DMS 273 (cell line): ENCODE measurements at regions not wholly inside any gene's neighbourhood (a gene's known extent, or its start where the extent isn't known, plus 50 kb on each side); places are given as distances from the start of the nearest gene placed in this dataset.

ENCODE experiments used
- DNase-seq: peaks from one replicate; lab custom pipeline; 2025; ENCODE audit not compliant: unreplicated experiment; lab: John Stamatoyannopoulos, UW

- DNase-seq, result no peak
Observed at GRCh38 chr12:60119327-60119726, 523.5 kb downstream of the SLC16A7 start.

- DNase-seq, result no peak
Observed at GRCh38 chr12:60120199-60120598, 524.4 kb downstream of the SLC16A7 start.

- DNase-seq, result no peak
Observed at GRCh38 chr12:60123557-60123956, 527.7 kb downstream of the SLC16A7 start.

- DNase-seq, result no peak
Observed at GRCh38 chr12:60137513-60137912, 541.7 kb downstream of the SLC16A7 start.

DNA sequence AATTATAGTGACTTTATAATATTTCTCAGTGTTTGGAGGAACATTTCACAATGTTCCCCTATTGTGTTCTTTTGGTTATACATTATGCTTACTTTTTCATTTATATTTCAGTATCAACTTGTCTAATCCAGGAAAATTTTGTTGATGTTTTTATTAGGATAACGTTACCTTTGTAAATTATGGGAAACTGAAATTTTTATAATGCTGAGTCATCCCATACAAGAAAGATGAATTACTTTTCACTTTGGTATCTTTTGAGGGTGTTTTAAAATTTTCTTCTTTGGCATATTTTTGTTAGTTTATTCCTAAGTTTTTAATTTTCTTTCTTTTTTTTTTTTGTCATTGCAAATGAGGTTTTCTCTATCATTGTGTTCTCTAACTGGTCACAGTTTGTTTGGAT lies 542.7 kb downstream of the SLC16A7 start:
- DNase-seq, result no peak

DNA sequence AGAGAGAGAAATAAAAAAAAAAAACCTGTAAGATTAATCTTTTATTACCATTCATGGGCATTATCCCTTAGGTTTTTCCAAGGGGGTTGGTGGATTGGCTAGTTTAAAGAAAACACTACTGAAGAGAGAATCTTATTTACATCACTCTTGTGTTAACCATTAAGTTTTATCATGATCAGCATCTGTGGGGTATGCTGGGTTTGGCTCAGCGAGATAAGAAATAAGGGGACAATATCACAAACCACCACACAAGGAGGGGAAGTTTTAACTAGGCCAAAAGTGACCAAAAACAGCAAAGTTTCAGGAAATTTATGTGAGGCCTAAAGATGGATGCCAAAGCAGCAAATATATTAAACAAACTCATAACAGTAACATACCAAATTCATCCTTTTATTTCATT lies 548.6 kb downstream of the SLC16A7 start:
- DNase-seq, result no peak

DNA sequence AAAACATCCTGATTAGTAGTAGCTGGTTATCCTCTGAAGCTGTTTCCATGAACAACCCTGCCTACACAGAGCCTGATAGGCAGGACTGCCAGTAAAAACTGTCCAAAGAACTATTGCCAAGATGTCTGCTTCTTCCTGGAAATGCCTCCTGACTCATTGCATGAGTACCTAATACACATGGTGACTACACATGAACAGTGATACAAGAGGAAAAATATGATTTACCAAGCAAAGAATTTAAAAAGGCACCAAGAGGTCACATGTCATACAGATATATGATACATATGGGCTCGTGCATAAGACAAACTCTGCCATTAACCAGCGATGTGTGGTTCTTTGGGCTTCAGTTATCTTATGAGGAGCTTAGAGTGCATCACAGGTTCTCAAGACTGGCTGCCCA lies 552.3 kb downstream of the SLC16A7 start:
- no peak for DNase-seq

- no peak for DNase-seq
Observed at GRCh38 chr12:60148831-60149230, 553.0 kb downstream of the SLC16A7 start.

- DNase-seq, result no peak
Observed at GRCh38 chr12:60152756-60153155, 556.9 kb downstream of the SLC16A7 start.

DNA sequence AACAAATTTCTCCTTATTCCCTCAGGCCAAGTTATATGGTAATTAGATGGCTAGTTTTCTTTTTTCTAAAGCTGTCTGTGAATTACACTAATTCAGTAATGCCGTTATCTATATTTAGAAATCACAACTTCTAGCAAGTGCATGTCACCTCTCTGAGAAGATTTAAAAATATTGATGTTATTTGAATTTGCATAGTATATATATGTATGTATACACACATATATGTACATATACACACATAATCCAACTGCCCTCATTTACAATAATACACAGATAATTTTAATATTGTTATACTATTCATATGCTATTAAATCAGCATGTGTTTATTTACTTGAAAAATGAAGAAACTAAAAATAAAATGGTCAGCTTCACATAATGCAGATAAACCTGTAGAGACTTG lies 563.9 kb downstream of the SLC16A7 start:
- no peak for DNase-seq

DNA sequence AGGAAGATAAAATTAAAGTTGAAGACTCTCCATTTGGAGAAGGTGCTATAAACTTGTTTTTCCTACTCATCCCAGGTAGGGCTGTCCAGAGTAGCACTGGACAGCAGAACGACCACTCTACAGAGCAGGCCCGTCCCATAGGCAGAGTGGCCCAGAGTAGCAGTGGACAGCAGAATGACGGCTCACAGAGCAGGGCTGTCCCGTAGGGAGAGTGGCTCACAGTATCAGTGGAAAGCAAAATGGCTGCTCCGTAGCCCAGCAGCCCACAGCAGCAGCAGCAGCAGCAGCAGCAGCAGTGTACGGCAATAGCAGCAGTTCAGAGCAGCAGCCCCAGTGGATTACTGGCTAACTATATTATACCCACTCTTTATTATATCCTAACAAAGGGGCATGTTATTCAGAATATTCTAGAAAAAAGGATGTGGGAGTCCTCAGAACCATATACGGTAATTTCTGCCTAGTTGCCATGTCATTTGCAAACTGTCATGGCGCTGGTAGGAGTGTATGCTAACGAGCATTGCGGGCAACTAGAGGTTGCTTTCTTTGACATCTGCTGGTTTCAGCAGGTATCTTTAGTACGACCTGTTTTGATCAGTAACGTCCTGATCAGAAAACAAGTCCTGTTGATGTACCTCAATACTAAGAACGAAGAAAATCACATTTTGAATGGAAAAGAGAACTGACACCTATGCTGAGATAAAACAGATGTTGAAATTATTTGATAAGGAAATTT lies 567.3 kb downstream of the SLC16A7 start:
- DNase-seq, result no peak

DNA sequence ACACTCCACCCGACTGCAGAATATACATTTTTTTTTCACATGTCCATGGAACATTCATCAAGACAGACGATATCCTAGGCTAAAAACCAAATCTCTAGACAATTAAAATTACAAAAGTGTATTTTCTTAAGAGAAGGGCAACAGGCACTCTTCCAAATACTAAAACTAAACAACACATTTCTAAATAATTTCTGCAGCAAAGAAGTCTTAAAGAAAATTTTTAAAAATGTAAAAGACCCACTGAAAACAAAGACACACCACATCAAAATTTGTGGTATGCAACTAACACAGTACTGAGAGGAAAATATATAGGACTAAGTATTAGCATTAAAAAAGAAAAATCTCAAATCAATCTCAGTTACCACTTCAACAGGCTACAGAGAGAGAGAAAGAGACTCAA lies 570.0 kb downstream of the SLC16A7 start:
- no peak for DNase-seq

DNA sequence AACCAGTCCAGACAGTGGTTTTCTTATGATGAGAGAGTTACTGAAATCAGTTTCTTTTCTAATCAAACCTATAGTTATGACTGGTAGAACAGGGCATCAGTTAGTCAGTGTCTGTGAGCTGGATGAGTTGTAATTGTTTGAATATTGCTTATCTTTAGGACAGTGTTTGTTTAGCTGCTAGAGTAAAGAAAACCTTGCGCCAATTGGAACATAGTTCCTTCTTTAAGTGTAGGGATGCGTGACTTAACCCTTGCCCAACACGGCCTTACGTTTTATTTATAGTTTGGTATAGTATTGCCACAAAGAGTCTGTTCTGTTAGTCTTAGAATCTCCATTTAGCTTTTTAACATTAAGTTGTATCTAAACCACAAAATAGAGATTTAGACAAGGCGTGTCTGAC lies 572.6 kb downstream of the SLC16A7 start:
- DNase-seq, result no peak

GRCh38 chr12:60169904-60170303 lies 574.1 kb downstream of the SLC16A7 start:
- DNase-seq, result no peak

- peak; percentile 57 for DNase-seq
Observed at GRCh38 chr12:60172266-60173211, 576.7 kb downstream of the SLC16A7 start.

GRCh38 chr12:60173224-60174170 lies 577.7 kb downstream of the SLC16A7 start:
- peak; percentile 57 for DNase-seq

DNA sequence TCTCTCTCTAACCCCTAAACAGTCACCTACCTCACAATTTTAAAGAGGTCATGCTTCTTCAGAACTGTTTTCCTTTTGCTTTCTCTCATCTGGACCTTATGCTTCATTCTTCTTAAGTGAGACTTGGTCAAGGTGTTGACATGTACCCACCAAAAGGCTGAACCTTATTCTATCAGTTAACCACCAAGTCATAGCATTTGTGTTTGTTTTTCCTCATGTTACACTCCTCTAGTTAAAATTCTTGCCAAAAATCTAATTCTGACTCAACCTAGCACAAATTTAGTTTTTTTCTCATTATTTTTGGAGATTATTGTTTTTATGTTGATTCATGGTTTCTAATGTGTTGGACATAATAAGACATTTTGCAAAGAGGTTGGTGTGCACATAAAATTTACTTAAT lies 578.6 kb downstream of the SLC16A7 start:
- DNase-seq, result no peak

- no peak for DNase-seq
Observed at GRCh38 chr12:60174941-60175340, 579.1 kb downstream of the SLC16A7 start.

DNA sequence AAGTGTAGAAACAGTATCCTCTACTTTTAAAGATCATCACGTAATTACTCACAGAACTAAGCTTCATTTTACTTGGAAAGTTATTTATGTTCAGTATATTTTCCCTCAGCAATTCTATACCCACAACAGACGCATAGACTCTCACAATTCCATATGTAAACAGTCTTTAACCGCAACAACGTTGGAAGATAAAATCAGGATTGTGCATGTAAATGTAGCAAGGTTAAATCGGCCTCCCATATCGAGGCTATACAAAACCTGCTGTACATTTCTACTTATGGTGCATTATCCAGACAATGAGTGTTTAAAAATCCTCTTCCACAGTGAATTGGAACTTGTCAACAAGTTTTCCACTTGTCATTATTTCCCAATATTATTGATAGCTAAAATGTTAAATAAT lies 581.1 kb downstream of the SLC16A7 start:
- no peak for DNase-seq

- no peak for DNase-seq
Observed at GRCh38 chr12:60180298-60180697, 584.5 kb downstream of the SLC16A7 start.

GRCh38 chr12:60182354-60182753 lies 586.5 kb downstream of the SLC16A7 start:
- no peak for DNase-seq
